ENCODE measurements at regions not wholly inside any gene's neighbourhood (a gene's known extent, or its start where the extent isn't known, plus 50 kb on each side); places are given as distances from the start of the nearest gene placed in this dataset.

DNA sequence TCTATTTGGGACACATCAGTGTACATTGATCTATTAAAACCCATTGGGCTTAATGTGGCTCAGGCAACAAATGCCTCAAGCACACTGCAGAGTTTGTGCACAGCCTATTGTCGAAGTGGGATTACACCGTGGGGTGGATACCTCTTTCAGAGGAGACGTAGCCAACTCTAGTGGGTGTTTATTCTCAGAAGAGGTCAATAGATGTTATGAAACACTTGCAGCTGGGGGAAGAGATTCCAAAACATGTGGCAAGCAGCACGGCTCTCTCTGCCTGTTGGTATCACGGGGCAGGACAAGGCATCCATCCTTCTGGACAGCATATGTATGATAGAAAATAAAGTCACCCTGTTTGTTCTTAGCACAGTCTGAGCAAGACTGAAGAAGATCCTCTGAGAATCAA is 121.4 kb upstream of the COPS8 start:
- TF ChIP-seq, protein P1, sequence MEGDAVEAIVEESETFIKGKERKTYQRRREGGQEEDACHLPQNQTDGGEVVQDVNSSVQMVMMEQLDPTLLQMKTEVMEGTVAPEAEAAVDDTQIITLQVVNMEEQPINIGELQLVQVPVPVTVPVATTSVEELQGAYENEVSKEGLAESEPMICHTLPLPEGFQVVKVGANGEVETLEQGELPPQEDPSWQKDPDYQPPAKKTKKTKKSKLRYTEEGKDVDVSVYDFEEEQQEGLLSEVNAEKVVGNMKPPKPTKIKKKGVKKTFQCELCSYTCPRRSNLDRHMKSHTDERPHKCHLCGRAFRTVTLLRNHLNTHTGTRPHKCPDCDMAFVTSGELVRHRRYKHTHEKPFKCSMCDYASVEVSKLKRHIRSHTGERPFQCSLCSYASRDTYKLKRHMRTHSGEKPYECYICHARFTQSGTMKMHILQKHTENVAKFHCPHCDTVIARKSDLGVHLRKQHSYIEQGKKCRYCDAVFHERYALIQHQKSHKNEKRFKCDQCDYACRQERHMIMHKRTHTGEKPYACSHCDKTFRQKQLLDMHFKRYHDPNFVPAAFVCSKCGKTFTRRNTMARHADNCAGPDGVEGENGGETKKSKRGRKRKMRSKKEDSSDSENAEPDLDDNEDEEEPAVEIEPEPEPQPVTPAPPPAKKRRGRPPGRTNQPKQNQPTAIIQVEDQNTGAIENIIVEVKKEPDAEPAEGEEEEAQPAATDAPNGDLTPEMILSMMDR (IDR thresholded peaks at IDR 0.05; ENCODE audit: insufficient read depth, low read length, poor library complexity, severe bottlenecking) = no peak
- H3K27me3 ChIP-seq (ENCODE audit: control insufficient read depth, insufficient read depth, low read length) = no peaks in the 10 kb centered on the region
- DNase-seq (ENCODE audit: low read depth) = no peak
- H3K4me3 ChIP-seq (ENCODE audit: low read depth, low read length) = no peak overlapping the region
- no peaks in the 10 kb centered on the region for H3K36me3 ChIP-seq (ENCODE audit: control insufficient read depth, insufficient read depth, low read length)

DNA sequence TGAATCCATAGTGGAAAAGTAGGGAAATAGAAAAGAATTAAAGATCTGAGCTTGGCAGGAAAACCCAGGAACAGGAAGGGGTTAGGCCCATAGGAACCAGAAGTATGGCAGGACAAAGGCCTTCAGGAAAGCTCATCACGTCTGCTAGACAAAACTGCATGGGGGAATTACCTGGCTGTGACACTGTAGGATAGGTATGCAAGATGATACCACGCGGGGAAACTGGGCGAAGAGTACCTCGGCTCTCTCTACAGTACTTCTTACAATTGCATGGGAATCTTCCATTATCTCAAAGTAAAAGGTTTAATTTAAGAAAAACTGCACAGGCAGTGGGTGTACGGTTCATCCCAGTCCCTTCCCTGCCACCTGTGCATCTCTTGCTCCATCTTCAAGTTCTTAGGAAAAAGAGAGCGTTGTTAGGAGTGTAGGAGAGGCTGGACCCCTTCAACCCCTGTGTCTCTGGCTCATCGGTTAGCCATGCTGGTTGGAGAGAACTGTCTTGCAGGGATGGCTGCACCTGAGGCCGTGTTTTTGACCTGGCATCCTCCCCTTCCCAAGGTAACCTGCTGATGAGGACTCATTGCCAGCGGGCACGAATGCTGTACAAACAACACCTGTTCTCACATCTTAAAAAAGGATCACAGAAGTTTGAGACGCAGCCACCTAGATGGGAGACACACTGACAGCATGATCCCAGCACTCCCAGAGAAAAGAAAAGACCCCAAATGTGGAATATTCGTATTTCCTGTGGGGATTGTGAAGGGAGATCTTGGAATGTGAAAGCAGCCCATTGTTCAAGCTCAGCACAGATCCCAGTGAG is 120.5 kb upstream of the COPS8 start:
- TF ChIP-seq, protein P1 (IDR thresholded peaks at IDR 0.05; ENCODE audit: insufficient read depth, low read length, poor library complexity, severe bottlenecking) = no peak
- no peak overlapping the region for H3K4me3 ChIP-seq (ENCODE audit: low read depth, low read length)
- H3K27me3 ChIP-seq (ENCODE audit: control insufficient read depth, insufficient read depth, low read length) = no peaks in the 10 kb centered on the region
- H3K36me3 ChIP-seq (ENCODE audit: control insufficient read depth, insufficient read depth, low read length) = no peaks in the 10 kb centered on the region
- no peak for DNase-seq (ENCODE audit: low read depth)

DNA sequence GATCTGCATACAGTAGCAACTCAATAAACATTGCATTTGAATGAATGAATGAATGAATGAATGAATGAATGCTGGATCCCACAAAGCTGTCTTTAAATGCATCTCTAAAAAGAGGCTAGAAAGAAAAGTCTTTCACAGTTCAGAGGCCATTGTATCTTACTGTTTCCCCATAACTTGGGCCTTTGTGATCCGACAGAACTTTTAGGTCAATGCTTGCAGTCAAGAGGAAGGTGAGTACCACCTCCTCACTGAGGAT is 119.9 kb upstream of the COPS8 start:
- Histone ChIP-seq H3K27me3 (ENCODE audit: control insufficient read depth, insufficient read depth, low read length) (no peaks in the 10 kb centered on the region), H3K36me3 (ENCODE audit: control insufficient read depth, insufficient read depth, low read length) (no peaks in the 10 kb centered on the region), H3K4me3 (ENCODE audit: low read depth, low read length) (no peak overlapping the region)
- DNase-seq (ENCODE audit: low read depth) = no peak
- TF ChIP-seq, protein P1 (IDR thresholded peaks at IDR 0.05; ENCODE audit: insufficient read depth, low read length, poor library complexity, severe bottlenecking) = no peak

DNA sequence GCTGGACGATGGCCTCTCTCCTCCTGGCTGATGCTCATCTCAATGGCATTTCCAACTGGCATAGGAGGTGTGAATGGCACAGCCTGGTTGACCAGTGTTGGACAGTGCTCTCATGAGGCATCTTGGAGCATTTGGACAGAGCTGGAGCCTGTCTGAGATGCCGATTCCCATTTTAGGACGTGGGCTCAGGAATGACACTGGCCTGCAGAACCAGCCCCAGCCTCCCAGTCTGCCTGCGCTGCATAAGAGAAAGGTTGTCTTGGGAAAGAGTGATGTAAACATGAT is 118.2 kb upstream of the COPS8 start:
- no peak for DNase-seq (ENCODE audit: low read depth)
- no peaks in the 10 kb centered on the region for H3K36me3 ChIP-seq (ENCODE audit: control insufficient read depth, insufficient read depth, low read length)
- H3K4me3 ChIP-seq (ENCODE audit: low read depth, low read length) = no peak overlapping the region
- TF ChIP-seq, protein P1 (IDR thresholded peaks at IDR 0.05; ENCODE audit: insufficient read depth, low read length, poor library complexity, severe bottlenecking) = no peak
- H3K27me3 ChIP-seq (ENCODE audit: control insufficient read depth, insufficient read depth, low read length) = peaks cover 3% of the 10 kb centered on the region

- Histone ChIP-seq H3K36me3 (ENCODE audit: control insufficient read depth, insufficient read depth, low read length) (no peaks in the 10 kb centered on the region), H3K4me3 (ENCODE audit: low read depth, low read length) (no peak overlapping the region), H3K27me3 (ENCODE audit: control insufficient read depth, insufficient read depth, low read length) (peaks cover 3% of the 10 kb centered on the region)
- TF ChIP-seq, protein P1 (IDR thresholded peaks at IDR 0.05; ENCODE audit: insufficient read depth, low read length, poor library complexity, severe bottlenecking) = no peak
- no peak for DNase-seq (ENCODE audit: low read depth)
Observed at GRCh38 chr2:236968101-236968879, 117.4 kb upstream of the COPS8 start.
